Stomach smooth muscle (tissue), 2 donors: ENCODE measurements at regions not wholly inside any gene's neighbourhood (a gene's known extent, or its start where the extent isn't known, plus 50 kb on each side); places are given as distances from the start of the nearest gene placed in this dataset.

Source experiments
- H3K27ac ChIP-seq: one replicate; pipeline ENCODE4 v1.7.0; 2013; ENCODE audit warnings: mild to moderate bottlenecking, low read length, inconsistent platforms
- H3K27me3 ChIP-seq, 2 donors: one replicate each; pipeline ENCODE4 v1.7.0; 2013; ENCODE audit warnings: low read length in 2 of 2; ENCODE audit not compliant: insufficient read depth in 2 of 2, control insufficient read depth in 1 of 2
- H3K36me3 ChIP-seq, 2 donors: one replicate each; pipeline ENCODE4 v1.7.0; 2013; ENCODE audit warnings: low read length in 2 of 2; ENCODE audit not compliant: control insufficient read depth in 2 of 2, insufficient read depth in 2 of 2
- H3K4me1 ChIP-seq: one replicate; pipeline ENCODE4 v1.7.0; 2013; ENCODE audit warnings: low read length; ENCODE audit not compliant: control insufficient read depth, insufficient read depth
- H3K4me3 ChIP-seq, 2 donors: one replicate each; pipeline ENCODE4 v1.7.0; 2013; ENCODE audit warnings: low read length in 2 of 2
- H3K9ac ChIP-seq, 2 donors: one replicate each; pipeline ENCODE4 v1.7.0; 2013; ENCODE audit warnings: low read length in 2 of 2, mild to moderate bottlenecking in 1 of 2
- H3K9me3 ChIP-seq, 2 donors: one replicate each; pipeline ENCODE4 v1.7.0; 2013; ENCODE audit warnings: low read length in 2 of 2; ENCODE audit not compliant: control insufficient read depth in 2 of 2
- donor health status: healthy.
- donor health status: Pancreatic carcinoma.

DNA sequence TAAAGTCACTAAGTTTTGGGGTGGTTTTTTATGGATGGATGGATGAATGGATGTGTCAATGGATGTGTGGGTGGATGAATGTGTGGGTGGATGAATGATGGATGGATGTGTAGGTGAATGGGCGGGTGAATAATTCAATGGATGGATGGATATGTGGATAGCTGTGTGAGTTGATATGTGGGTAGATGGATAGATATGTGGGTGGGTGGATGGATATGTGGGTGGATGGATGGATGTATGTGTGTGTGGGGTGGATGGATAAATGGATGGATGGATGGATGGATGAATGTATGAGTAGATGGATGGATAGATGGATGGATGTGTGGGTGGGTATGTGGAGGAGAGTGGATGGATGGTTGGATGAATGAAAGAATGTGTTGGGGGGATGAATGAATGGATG, 310.1 kb upstream of the C16orf82 start:
- Histone ChIP-seq H3K4me3 (no peak overlapping the region), H3K9me3 (peaks cover 4% of the 10 kb centered on the region in 2 donors), H3K36me3 (no peaks in the 10 kb centered on the region), H3K9ac (no peak overlapping the region), H3K27me3 (no peaks in the 10 kb centered on the region), H3K27ac (no peak overlapping the region), H3K4me1 (no peaks in the 10 kb centered on the region)

DNA sequence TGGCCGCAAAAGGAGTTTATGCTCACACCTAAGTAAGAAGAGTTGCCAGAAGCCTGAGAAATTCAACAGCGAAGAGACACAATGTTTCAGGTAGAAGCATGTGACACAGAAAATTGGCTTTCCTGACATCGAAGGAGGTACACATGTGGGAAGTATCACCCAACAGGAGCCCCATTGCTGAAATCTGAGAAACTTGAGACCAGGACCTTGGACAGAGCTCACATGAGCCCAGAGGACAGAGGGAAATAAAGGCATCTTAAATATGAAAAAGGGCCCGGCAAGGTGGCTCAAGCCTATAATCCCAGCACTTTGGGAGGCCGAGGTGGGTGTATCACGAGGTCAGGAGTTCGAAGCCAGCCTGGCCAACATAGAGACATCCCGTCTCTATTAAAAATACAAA, 304.1 kb upstream of the C16orf82 start:
- H3K4me1 ChIP-seq: no peaks in the 10 kb centered on the region
- H3K36me3 ChIP-seq: no peaks in the 10 kb centered on the region
- H3K27me3 ChIP-seq: no peaks in the 10 kb centered on the region
- H3K27ac ChIP-seq: no peak overlapping the region
- no peak overlapping the region for H3K9ac ChIP-seq
- H3K9me3 ChIP-seq: no peaks in the 10 kb centered on the region
- no peak overlapping the region for H3K4me3 ChIP-seq

DNA sequence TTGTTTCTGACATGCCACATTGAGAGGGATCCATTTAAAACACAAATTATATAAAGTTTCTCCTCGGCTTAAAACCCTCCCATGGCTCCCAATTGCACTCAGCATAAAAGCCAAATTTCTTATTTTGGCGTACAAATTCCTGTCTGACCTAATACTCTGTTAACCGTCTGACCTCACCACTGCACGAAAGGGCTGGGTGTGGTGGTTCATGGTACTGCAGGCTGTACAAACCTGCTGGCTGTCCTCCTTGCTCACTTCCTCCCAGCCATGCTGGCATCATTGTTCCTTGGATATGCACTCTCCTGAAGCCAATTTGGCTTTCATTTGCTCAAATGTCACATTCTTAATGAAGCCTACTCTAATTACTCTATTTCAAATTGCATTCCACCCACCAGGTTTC, 301.6 kb upstream of the C16orf82 start:
- Histone ChIP-seq H3K4me3 (no peak overlapping the region), H3K4me1 (no peaks in the 10 kb centered on the region), H3K27me3 (peaks cover 0 to 3% of the 10 kb centered on the region in 2 donors), H3K27ac (no peak overlapping the region), H3K36me3 (no peaks in the 10 kb centered on the region), H3K9me3 (no peaks in the 10 kb centered on the region), H3K9ac (no peak overlapping the region)

DNA sequence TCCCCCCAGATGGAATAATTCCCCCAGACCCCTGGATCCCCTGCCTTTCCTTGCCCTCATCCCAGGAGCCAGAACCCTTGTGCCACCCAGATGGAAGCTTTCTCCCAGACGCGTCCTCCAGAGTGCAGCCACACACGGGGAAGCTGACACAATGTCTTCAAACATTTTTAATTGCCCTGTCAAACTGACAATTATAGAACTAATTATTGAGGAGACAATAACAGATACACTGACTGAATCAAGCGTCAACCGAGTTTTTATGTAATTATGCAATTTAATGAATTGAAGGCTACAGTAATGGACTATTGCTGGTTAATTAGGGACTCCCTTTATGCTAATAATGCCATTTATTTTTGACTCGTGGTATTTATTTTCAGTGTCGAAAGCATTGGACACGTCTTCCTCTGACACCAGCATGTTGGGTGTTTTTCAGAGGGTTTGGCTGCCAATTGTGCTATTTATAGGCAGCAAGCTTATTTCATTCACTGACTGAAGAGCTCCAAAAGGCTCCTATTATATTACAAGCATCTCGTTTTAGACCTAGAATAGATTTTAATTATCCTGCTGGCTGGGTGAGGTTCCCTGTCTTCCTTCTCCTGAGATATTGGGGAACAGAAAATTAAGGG, 298.2 kb upstream of the C16orf82 start:
- Histone ChIP-seq H3K4me3 (no peak overlapping the region), H3K9me3 (no peaks in the 10 kb centered on the region), H3K9ac (no peak overlapping the region), H3K27ac (no peak overlapping the region), H3K27me3 (peaks cover 0 to 3% of the 10 kb centered on the region in 2 donors), H3K36me3 (no peaks in the 10 kb centered on the region), H3K4me1 (no peaks in the 10 kb centered on the region)

DNA sequence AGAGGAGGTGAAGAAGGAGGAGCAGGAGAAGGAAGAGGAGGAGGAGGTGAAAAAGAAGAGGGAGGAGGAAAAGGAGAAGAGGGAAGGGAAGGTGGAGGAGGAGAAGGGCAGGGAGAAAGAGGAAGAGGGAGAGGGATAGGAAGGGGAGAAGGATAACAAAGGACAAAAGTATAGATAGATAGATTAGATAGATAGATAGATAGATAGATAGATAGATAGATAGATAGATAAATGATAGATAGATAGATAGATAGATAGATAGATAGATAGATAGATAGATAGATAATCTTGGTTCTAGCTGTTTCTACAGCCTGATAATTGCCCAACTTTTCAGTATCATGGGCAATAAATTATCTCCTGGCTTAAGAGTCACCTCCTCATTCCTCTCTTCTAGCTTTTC, 296.2 kb upstream of the C16orf82 start:
- Histone ChIP-seq H3K4me3 (no peak overlapping the region), H3K9me3 (no peaks in the 10 kb centered on the region), H3K27ac (no peak overlapping the region), H3K36me3 (no peaks in the 10 kb centered on the region), H3K9ac (no peak overlapping the region), H3K4me1 (no peaks in the 10 kb centered on the region), H3K27me3 (peaks cover 0 to 3% of the 10 kb centered on the region in 2 donors)

DNA sequence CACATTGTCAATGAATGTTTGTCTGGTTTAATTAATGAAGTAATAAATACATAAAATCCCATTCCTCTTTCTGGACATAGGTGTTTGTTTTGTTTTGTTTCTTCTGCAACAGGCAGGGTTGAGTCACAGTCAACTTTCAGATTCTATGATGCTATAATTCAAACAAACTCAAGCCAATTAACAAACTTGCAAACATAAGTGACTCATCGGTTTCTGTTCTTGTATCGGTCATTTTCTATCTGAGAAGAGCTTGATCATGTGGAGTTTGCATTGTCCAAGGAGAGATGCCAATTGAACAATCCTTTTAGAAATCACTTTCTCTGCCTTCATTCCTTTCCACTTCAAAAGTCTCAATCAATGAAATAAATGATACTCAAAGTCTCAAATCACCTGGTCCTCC, 294.2 kb upstream of the C16orf82 start:
- H3K4me3 ChIP-seq: no peak overlapping the region
- peaks cover 0 to 3% of the 10 kb centered on the region in 2 donors for H3K27me3 ChIP-seq
- H3K9me3 ChIP-seq: peaks cover 0 to 2% of the 10 kb centered on the region in 2 donors
- H3K9ac ChIP-seq: no peak overlapping the region
- no peaks in the 10 kb centered on the region for H3K4me1 ChIP-seq
- H3K27ac ChIP-seq: no peak overlapping the region
- H3K36me3 ChIP-seq: no peaks in the 10 kb centered on the region

DNA sequence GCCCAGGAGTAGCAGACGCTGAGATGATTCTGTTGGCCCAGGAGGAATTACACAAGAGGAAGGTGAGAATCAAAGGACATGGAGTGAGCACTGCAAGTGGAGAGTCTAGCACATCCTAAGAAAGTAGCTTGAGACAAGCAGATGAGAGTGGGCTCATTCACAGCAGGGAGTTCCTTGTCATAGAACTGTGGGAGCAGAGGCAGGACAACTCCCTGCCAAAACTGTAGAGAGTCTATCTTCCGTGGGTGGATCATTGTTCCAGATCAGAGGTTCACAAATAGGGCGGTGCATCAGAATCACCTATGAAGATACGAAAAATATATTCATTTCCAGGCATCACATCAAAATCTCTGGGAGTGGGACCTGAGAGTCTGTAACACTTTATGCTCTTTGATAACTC, 288.9 kb upstream of the C16orf82 start:
- no peak overlapping the region for H3K9ac ChIP-seq
- H3K27me3 ChIP-seq: no peaks in the 10 kb centered on the region
- H3K27ac ChIP-seq: no peak overlapping the region
- H3K4me1 ChIP-seq: no peaks in the 10 kb centered on the region
- H3K36me3 ChIP-seq: no peaks in the 10 kb centered on the region
- H3K4me3 ChIP-seq: no peak overlapping the region
- H3K9me3 ChIP-seq: peaks cover 0 to 2% of the 10 kb centered on the region in 2 donors

DNA sequence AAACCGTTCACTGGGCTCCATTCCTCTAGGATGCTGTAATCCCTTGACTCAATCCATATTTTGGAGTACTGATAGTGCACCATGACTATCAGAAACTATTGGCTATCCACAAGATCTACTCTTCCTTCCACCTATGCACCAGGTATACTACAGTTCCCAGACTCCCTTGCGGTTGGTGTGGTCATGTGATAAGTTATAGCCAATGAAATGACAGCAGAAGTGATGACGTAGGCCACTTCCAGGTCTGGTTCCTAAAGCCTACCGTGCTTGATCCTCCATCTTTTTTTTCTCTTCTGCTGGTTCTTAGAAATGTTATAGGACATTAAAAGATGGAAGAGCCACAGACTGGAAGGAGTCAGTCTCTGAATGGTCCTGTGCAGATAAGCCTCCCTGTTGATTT, 278.8 kb upstream of the C16orf82 start:
- Histone ChIP-seq H3K9ac (no peak overlapping the region), H3K4me1 (no peaks in the 10 kb centered on the region), H3K4me3 (no peak overlapping the region), H3K9me3 (no peaks in the 10 kb centered on the region), H3K36me3 (no peaks in the 10 kb centered on the region), H3K27ac (no peak overlapping the region), H3K27me3 (no peaks in the 10 kb centered on the region)

DNA sequence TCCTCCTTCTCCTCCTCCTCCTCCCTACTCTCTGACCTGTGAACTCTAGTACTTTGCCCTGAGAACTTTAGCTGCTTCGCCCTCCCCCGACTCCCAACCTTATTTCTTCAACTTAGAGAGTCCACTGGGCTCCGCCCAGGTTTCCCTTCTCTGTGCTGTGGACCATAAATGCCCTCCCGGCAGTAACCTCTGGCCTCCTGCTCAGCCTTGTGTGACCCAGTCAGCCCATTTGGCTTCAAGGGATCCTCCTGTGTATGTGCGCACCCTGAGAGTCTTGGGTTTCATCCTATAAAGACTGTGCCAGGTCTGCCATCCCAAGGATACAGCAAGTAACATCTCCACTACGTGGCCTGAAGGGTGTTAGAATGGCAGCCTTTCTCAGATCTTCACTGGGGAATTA, 275.6 kb upstream of the C16orf82 start:
- Histone ChIP-seq H3K27ac (no peak overlapping the region), H3K27me3 (peaks cover 0 to 5% of the 10 kb centered on the region in 2 donors), H3K9ac (no peak overlapping the region), H3K4me3 (no peak overlapping the region), H3K9me3 (no peaks in the 10 kb centered on the region), H3K36me3 (no peaks in the 10 kb centered on the region), H3K4me1 (no peaks in the 10 kb centered on the region)

DNA sequence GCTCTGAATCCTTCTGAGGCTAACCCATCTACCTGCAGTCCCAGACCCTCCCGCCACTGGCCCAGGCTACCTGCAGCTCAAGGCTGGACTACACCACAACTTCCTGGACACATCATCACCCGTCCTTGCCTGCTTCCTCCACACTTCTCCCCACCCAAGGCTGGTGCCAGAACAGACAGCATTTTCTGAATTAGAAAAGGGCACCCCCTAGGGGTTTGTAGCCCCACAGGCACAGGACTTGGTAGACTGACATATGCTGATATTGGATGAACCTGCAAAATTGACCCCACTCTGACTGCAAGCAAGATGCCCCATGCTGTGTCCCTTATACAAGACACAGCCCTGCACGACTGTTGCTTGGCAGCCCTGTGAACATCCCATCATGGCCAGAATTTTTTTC, 271.5 kb upstream of the C16orf82 start:
- H3K9ac ChIP-seq: no peak overlapping the region
- H3K4me1 ChIP-seq: no peaks in the 10 kb centered on the region
- H3K9me3 ChIP-seq: peaks cover 0 to 5% of the 10 kb centered on the region in 2 donors

DNA sequence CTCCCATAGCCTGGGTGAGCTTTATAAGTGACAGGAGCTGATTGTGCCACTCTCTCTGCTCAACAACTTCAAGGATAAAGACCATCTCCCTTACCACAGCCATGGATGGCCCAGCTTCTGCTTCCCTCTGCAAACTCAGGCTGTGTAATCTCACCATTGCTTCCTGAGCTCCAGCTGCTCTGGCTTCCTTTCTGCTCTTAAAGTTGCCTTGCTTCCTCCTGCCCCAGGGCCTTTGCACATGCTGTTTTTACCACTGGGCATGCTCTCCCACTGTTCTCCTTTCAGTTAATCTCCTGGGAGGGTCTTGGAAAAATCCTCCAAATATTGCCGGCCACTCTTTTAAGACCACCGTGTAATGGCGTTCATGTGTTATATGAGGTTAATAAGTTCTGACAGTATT, 265.1 kb upstream of the C16orf82 start:
- Histone ChIP-seq H3K27me3 (peaks cover 0 to 3% of the 10 kb centered on the region in 2 donors), H3K9me3 (peaks cover 0 to 5% of the 10 kb centered on the region in 2 donors), H3K4me1 (no peaks in the 10 kb centered on the region), H3K36me3 (no peaks in the 10 kb centered on the region), H3K4me3 (no peak overlapping the region), H3K27ac (no peak overlapping the region), H3K9ac (no peak overlapping the region)

More for the DNA sequence above, 271.5 kb upstream of the C16orf82 start:
- H3K36me3 ChIP-seq: no peaks in the 10 kb centered on the region
- no peak overlapping the region for H3K4me3 ChIP-seq
- H3K27me3 ChIP-seq: peaks cover 0 to 5% of the 10 kb centered on the region in 2 donors
- H3K27ac ChIP-seq: no peak overlapping the region
